ENCODE measurements at regions not wholly inside any gene's neighbourhood (a gene's known extent, or its start where the extent isn't known, plus 50 kb on each side); places are given as distances from the start of the nearest gene placed in this dataset.
A peak's percentile ranks its signal among the peaks of the same experiment; 100 is the strongest.

DNA sequence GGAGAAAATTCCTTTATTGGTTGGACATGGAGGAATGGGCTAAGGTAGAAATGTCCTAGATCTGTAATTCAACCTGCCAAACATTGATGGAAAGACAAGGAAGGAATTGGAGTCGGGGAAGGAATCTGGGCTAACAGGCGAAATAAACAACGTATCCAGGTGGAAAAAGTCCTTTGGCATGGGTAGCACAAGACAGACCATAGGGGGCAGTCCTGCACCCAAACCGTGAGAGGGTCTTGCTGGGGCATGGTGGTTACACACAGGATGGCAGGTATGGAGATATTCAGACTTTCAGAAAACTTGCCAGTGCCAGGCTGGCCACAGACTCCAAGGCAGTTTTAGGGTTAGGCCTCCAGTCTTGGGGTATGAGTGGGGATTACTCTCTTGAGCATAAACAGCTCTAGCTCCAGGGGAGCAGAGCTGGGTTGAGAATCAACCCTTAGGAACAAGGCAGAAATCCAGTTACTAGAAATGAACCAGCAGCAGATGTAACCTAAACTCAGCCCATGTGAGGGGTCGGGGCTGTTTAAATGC is 188.6 kb upstream of the GDF10 start:
- Histone ChIP-seq H3K27me3 (ENCODE audit: insufficient read depth, low read length) (no peaks in the 10 kb centered on the region), H3K4me2 (ENCODE audit: low read length) (no peak overlapping the region), H3K79me2 (ENCODE audit: insufficient read depth, low read length) (no peaks in the 10 kb centered on the region), H3K36me3 (ENCODE audit: insufficient read depth, low read length) (no peaks in the 10 kb centered on the region), H4K20me1 (ENCODE audit: insufficient read depth, low read length) (no peaks in the 10 kb centered on the region), H2AFZ (ENCODE audit: low read length) (no peak overlapping the region), H3K27ac (ENCODE audit: low read depth, low read length, poor library complexity, severe bottlenecking) (no peak overlapping the region), H3F3A (ENCODE audit: insufficient read depth, low read length) (no peaks in the 10 kb centered on the region), H3K9me2 (ENCODE audit: low read depth, low read length) (no peaks in the 10 kb centered on the region), H3K9ac (ENCODE audit: low read length) (no peak overlapping the region), H3K4me1 (ENCODE audit: insufficient read depth, low read length, severe bottlenecking) (no peaks in the 10 kb centered on the region), H3K9me3 (ENCODE audit: low read length) (no peaks in the 10 kb centered on the region), H3K4me3 (ENCODE audit: low read depth, low read length, poor library complexity, severe bottlenecking) (no peak overlapping the region)
- TF ChIP-seq, protein P1, sequence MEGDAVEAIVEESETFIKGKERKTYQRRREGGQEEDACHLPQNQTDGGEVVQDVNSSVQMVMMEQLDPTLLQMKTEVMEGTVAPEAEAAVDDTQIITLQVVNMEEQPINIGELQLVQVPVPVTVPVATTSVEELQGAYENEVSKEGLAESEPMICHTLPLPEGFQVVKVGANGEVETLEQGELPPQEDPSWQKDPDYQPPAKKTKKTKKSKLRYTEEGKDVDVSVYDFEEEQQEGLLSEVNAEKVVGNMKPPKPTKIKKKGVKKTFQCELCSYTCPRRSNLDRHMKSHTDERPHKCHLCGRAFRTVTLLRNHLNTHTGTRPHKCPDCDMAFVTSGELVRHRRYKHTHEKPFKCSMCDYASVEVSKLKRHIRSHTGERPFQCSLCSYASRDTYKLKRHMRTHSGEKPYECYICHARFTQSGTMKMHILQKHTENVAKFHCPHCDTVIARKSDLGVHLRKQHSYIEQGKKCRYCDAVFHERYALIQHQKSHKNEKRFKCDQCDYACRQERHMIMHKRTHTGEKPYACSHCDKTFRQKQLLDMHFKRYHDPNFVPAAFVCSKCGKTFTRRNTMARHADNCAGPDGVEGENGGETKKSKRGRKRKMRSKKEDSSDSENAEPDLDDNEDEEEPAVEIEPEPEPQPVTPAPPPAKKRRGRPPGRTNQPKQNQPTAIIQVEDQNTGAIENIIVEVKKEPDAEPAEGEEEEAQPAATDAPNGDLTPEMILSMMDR (IDR thresholded peaks at IDR 0.05; ENCODE audit: low read length) = peak; percentile 17; the same call in 1 of the 2 replicates
- TF ChIP-seq EZH2 (IDR thresholded peaks at IDR 0.05; ENCODE audit: borderline replicate concordance, low read length) = no peak

DNA sequence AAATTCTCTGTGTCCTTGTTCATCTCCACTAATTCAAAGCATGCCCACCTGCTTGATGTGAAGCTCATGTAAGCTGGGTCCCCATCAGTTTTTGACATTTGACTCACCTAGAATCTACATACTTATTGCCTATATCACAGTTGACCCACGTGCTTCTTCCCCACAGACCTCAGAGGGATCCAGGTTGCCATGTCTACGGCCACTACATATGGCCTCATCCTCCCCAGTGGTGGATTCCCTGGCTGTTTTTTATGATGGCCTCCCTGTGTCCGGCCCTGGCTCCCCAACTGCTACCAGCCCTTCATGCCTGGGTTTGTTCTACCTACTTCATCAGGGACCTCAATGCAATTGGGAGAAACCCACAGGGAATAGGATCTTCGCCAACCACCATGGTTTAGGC is 187.4 kb upstream of the GDF10 start:
- H2AFZ ChIP-seq (ENCODE audit: low read length) = no peak overlapping the region
- H3K27ac ChIP-seq (ENCODE audit: low read depth, low read length, poor library complexity, severe bottlenecking) = no peak overlapping the region
- no peaks in the 10 kb centered on the region for H3K79me2 ChIP-seq (ENCODE audit: insufficient read depth, low read length)
- H3K9me2 ChIP-seq (ENCODE audit: low read depth, low read length) = no peaks in the 10 kb centered on the region
- no peaks in the 10 kb centered on the region for H4K20me1 ChIP-seq (ENCODE audit: insufficient read depth, low read length)
- H3F3A ChIP-seq (ENCODE audit: insufficient read depth, low read length) = no peaks in the 10 kb centered on the region
- no peaks in the 10 kb centered on the region for H3K4me1 ChIP-seq (ENCODE audit: insufficient read depth, low read length, severe bottlenecking)
- no peak for TF ChIP-seq EZH2 (IDR thresholded peaks at IDR 0.05; ENCODE audit: borderline replicate concordance, low read length)
- TF ChIP-seq, protein P1 (IDR thresholded peaks at IDR 0.05; ENCODE audit: low read length) = no peak
- no peak overlapping the region for H3K9ac ChIP-seq (ENCODE audit: low read length)
- H3K4me2 ChIP-seq (ENCODE audit: low read length) = no peak overlapping the region
- no peaks in the 10 kb centered on the region for H3K36me3 ChIP-seq (ENCODE audit: insufficient read depth, low read length)
- no peaks in the 10 kb centered on the region for H3K9me3 ChIP-seq (ENCODE audit: low read length)
- H3K4me3 ChIP-seq (ENCODE audit: low read depth, low read length, poor library complexity, severe bottlenecking) = no peak overlapping the region
- no peaks in the 10 kb centered on the region for H3K27me3 ChIP-seq (ENCODE audit: insufficient read depth, low read length)

DNA sequence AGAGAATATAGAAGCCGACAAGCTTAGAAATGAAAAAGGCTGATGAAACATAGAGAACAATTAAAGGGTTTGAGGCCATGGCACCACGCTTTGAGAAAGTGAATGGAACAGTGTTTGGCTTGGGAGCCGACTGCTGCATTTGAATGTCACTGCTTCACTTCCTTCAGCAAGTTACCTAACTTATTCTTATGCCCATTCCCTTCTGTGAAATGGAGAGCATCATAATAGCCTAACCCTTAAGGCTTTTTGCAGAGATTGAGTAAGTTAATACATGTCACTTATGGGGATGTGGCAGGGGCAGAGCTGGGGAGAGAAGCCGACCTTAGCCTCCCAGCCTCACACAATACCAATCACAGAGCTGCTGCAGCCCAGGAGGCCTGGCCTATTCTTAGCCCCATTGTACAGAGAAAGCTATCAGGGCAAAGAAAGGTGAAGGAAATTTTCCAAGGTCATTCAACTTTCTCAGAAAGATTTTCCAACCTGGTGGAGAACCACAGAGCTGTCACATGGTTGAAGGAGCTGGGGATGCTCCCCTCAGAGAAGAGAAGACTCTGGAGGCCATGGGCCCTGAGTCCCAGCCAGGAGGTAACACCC is 186.0 kb upstream of the GDF10 start:
- Histone ChIP-seq H4K20me1 (ENCODE audit: insufficient read depth, low read length) (no peaks in the 10 kb centered on the region), H3K27ac (ENCODE audit: low read depth, low read length, poor library complexity, severe bottlenecking) (no peak overlapping the region), H3K9me3 (ENCODE audit: low read length) (no peaks in the 10 kb centered on the region), H3K9ac (ENCODE audit: low read length) (no peak overlapping the region), H3K9me2 (ENCODE audit: low read depth, low read length) (no peaks in the 10 kb centered on the region), H3K4me2 (ENCODE audit: low read length) (no peak overlapping the region), H3K36me3 (ENCODE audit: insufficient read depth, low read length) (no peaks in the 10 kb centered on the region), H3K79me2 (ENCODE audit: insufficient read depth, low read length) (no peaks in the 10 kb centered on the region), H3F3A (ENCODE audit: insufficient read depth, low read length) (no peaks in the 10 kb centered on the region), H3K4me3 (ENCODE audit: low read depth, low read length, poor library complexity, severe bottlenecking) (no peak overlapping the region), H2AFZ (ENCODE audit: low read length) (no peak overlapping the region), H3K4me1 (ENCODE audit: insufficient read depth, low read length, severe bottlenecking) (no peaks in the 10 kb centered on the region), H3K27me3 (ENCODE audit: insufficient read depth, low read length) (no peaks in the 10 kb centered on the region)
- no peak for TF ChIP-seq EZH2 (IDR thresholded peaks at IDR 0.05; ENCODE audit: borderline replicate concordance, low read length)
- TF ChIP-seq, protein P1 (IDR thresholded peaks at IDR 0.05; ENCODE audit: low read length) = no peak
